ENCODE measurements at regions not wholly inside any gene's neighbourhood (a gene's known extent, or its start where the extent isn't known, plus 50 kb on each side); places are given as distances from the start of the nearest gene placed in this dataset.

GRCh38 chr6:14814016-14814415 lies 431.9 kb upstream of the JARID2 start (continued):
- no peak for TF ChIP-seq USF2 (CRISPR knock-in tag; IDR thresholded peaks at IDR 0.05)

- ATAC-seq (no peak), DNase-seq (ENCODE audit: low spot score) (no peak)
- H3K4me1 Mint-ChIP-seq, result peaks cover 41% of the 10 kb centered on the region
- H3K36me3 Mint-ChIP-seq, result no peaks in the 10 kb centered on the region
- H3K4me3 Mint-ChIP-seq, result no peak overlapping the region
- H3K9me3 Mint-ChIP-seq, result no peaks in the 10 kb centered on the region
- CTCF ChIA-PET, result no interaction called here
- no peak for TF ChIP-seq ZBTB21 (CRISPR knock-in tag; IDR thresholded peaks at IDR 0.05; ENCODE audit: borderline replicate concordance)
- POLR2A ChIA-PET, result interaction anchor here (0.5 to 0.9 kb wide), 2 partner anchors 12 to 182 kb away, joined by 3 to 4 read pairs; no protein-coding TSS in a partner anchor
- peaks cover 6% of the 10 kb centered on the region for H3K27me3 Mint-ChIP-seq (ENCODE audit: low read depth)
- H3K27ac Mint-ChIP-seq, result no peak overlapping the region
These were observed 429.6 kb upstream of the JARID2 start for GRCh38 chr6:14816116-14816859.

GRCh38 chr6:14817074-14817473 lies 428.8 kb upstream of the JARID2 start:
- H3K27me3 Mint-ChIP-seq (ENCODE audit: low read depth), result peaks cover 6% of the 10 kb centered on the region
- no peak overlapping the region for H3K4me3 Mint-ChIP-seq
- ATAC-seq (no peak), DNase-seq (ENCODE audit: low spot score) (no peak)
- TF ChIP-seq MYBL2 (CRISPR knock-in tag; IDR thresholded peaks at IDR 0.05) (no peak), MLX (CRISPR knock-in tag; IDR thresholded peaks at IDR 0.05) (no peak), AFF4 (CRISPR knock-in tag; IDR thresholded peaks at IDR 0.05; ENCODE audit: borderline replicate concordance) (no peak), AR (CRISPR knock-in tag; IDR thresholded peaks at IDR 0.05) (no peak), ZNF532 (CRISPR knock-in tag; IDR thresholded peaks at IDR 0.05; ENCODE audit: borderline replicate concordance) (no peak), NR3C1 (CRISPR knock-in tag; conservative IDR thresholded peaks at IDR 0.05; ENCODE audit: low read depth) (no peak)
- CTCF ChIA-PET, result no interaction called here
- POLR2A ChIA-PET, result interaction anchor here (0.5 to 0.9 kb wide), 2 partner anchors 12 to 181 kb away, joined by 3 to 4 read pairs; no protein-coding TSS in a partner anchor
- peaks cover 5% of the 10 kb centered on the region; the same call in 1 of the 2 replicates for H3K36me3 Mint-ChIP-seq
- H3K27ac Mint-ChIP-seq, result no peak overlapping the region
- peaks cover 39% of the 10 kb centered on the region for H3K4me1 Mint-ChIP-seq
- peaks cover 6% of the 10 kb centered on the region for H3K9me3 Mint-ChIP-seq
